ENCODE measurements at regions not wholly inside any gene's neighbourhood (a gene's known extent, or its start where the extent isn't known, plus 50 kb on each side); places are given as distances from the start of the nearest gene placed in this dataset.
"Not testable (repeated sequence)": the region's sequence is repeated elsewhere in the genome, so short reads cannot be mapped to it uniquely, and the experiment has no call there.

GRCh38 chr2:240258685-240259084 lies 118.2 kb upstream of the OTOS start:
- Histone ChIP-seq H4K20me1 (ENCODE audit: insufficient read depth) (no peaks in the 10 kb centered on the region), H2AFZ (no peak overlapping the region), H3K4me3 (no peak overlapping the region), H3K4me2 (ENCODE audit: unreplicated experiment) (no peak overlapping the region), H3K9me2 (ENCODE audit: insufficient read depth) (no peaks in the 10 kb centered on the region), H3K9ac (no peak overlapping the region), H3K79me2 (ENCODE audit: insufficient read depth) (no peaks in the 10 kb centered on the region), H3K27ac (no peak overlapping the region), H3F3A (ENCODE audit: insufficient read depth) (no peaks in the 10 kb centered on the region), H3K9me3 (ENCODE audit: low read depth) (no peaks in the 10 kb centered on the region), H3K27me3 (replicated peaks; ENCODE audit: insufficient read depth) (peaks cover 15% of the 10 kb centered on the region), H3K4me1 (ENCODE audit: insufficient read depth) (no peaks in the 10 kb centered on the region), H3K36me3 (ENCODE audit: low read depth) (no peaks in the 10 kb centered on the region)
- TF ChIP-seq EZH2phosphoT487 (IDR thresholded peaks at IDR 0.05; ENCODE audit: insufficient read depth, low read depth), result no peak
- TF ChIP-seq EZH2 (IDR thresholded peaks at IDR 0.05; ENCODE audit: insufficient read depth, poor library complexity, severe bottlenecking), result no peak
- DNase-seq, result no peak
- WGBS, 2 experiments (ENCODE audit: low coverage in 1 of 2, low lambda C conversion rate in 2 of 2, missing lambda C conversion rate in 2 of 2), result 63 to 68% methylated on average over 9 to 10 of the region's 10 CpGs
- in situ Hi-C loops (cut with MboI), result no loop called here

- no peak for TF ChIP-seq EZH2 (IDR thresholded peaks at IDR 0.05; ENCODE audit: insufficient read depth, poor library complexity, severe bottlenecking)
- no peak for TF ChIP-seq EZH2phosphoT487 (IDR thresholded peaks at IDR 0.05; ENCODE audit: insufficient read depth, low read depth)
- Histone ChIP-seq H3K4me3 (no peak overlapping the region), H3K4me1 (ENCODE audit: insufficient read depth) (no peaks in the 10 kb centered on the region), H4K20me1 (ENCODE audit: insufficient read depth) (no peaks in the 10 kb centered on the region), H2AFZ (no peak overlapping the region), H3K4me2 (ENCODE audit: unreplicated experiment) (no peak overlapping the region), H3K36me3 (ENCODE audit: low read depth) (no peaks in the 10 kb centered on the region), H3K9me2 (ENCODE audit: insufficient read depth) (no peaks in the 10 kb centered on the region), H3K27me3 (replicated peaks; ENCODE audit: insufficient read depth) (peaks cover 15% of the 10 kb centered on the region), H3K79me2 (ENCODE audit: insufficient read depth) (no peaks in the 10 kb centered on the region), H3K9me3 (ENCODE audit: low read depth) (no peaks in the 10 kb centered on the region), H3K27ac (no peak overlapping the region), H3F3A (ENCODE audit: insufficient read depth) (no peaks in the 10 kb centered on the region), H3K9ac (no peak overlapping the region)
- 52 to 56% methylated on average over 14 to 17 of the region's 17 CpGs for WGBS, 2 experiments (ENCODE audit: low coverage in 1 of 2, low lambda C conversion rate in 2 of 2, missing lambda C conversion rate in 2 of 2)
- in situ Hi-C loops (cut with MboI), result no loop called here
- no peak for DNase-seq
Observed at GRCh38 chr2:240259201-240259923, 118.9 kb upstream of the OTOS start.

GRCh38 chr2:240259924-240260529 lies 119.6 kb upstream of the OTOS start:
- Histone ChIP-seq H3K4me3 (no peak overlapping the region), H3K9me2 (ENCODE audit: insufficient read depth) (no peaks in the 10 kb centered on the region), H2AFZ (no peak overlapping the region), H3K4me1 (ENCODE audit: insufficient read depth) (no peaks in the 10 kb centered on the region), H3K9me3 (ENCODE audit: low read depth) (no peaks in the 10 kb centered on the region), H4K20me1 (ENCODE audit: insufficient read depth) (no peaks in the 10 kb centered on the region), H3K4me2 (ENCODE audit: unreplicated experiment) (no peak overlapping the region), H3K27ac (no peak overlapping the region), H3K79me2 (ENCODE audit: insufficient read depth) (no peaks in the 10 kb centered on the region), H3K9ac (no peak overlapping the region), H3K27me3 (replicated peaks; ENCODE audit: insufficient read depth) (peaks cover 20% of the 10 kb centered on the region), H3F3A (ENCODE audit: insufficient read depth) (no peaks in the 10 kb centered on the region), H3K36me3 (ENCODE audit: low read depth) (no peaks in the 10 kb centered on the region)
- TF ChIP-seq EZH2phosphoT487 (IDR thresholded peaks at IDR 0.05; ENCODE audit: insufficient read depth, low read depth), result no peak
- TF ChIP-seq EZH2 (IDR thresholded peaks at IDR 0.05; ENCODE audit: insufficient read depth, poor library complexity, severe bottlenecking), result no peak
- 60 to 62% methylated on average over 7 of the region's 7 CpGs for WGBS, 2 experiments (ENCODE audit: low coverage in 1 of 2, low lambda C conversion rate in 2 of 2, missing lambda C conversion rate in 2 of 2)
- in situ Hi-C loops (cut with MboI), result no loop called here
- DNase-seq, result no peak

DNA sequence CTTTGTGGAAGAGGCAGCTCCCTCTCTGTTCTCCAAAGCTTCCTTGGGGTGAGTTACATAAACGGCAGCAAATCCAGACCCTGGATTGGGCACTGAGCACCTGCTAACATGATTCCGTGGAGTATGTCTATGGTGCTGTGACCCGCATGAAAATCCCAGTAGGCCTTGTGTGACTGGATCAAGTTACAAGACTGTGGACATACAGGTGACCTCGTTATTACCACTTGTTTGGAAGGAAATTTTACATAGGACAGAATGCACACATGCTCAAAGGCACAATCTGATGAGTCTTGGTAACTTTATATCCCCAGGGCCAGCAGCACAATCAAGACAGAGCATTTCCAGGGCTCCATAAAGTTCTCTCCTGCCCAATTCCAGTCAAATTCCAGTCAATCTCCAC lies 120.2 kb upstream of the OTOS start:
- TF ChIP-seq EZH2 (IDR thresholded peaks at IDR 0.05; ENCODE audit: insufficient read depth, poor library complexity, severe bottlenecking) (no peak), EZH2phosphoT487 (IDR thresholded peaks at IDR 0.05; ENCODE audit: insufficient read depth, low read depth) (no peak)
- no peaks in the 10 kb centered on the region for H3K9me2 ChIP-seq (ENCODE audit: insufficient read depth)
- H3K27ac ChIP-seq, result no peak overlapping the region
- H3K4me3 ChIP-seq, result no peak overlapping the region
- no peak overlapping the region for H3K9ac ChIP-seq
- in situ Hi-C loops (cut with MboI), result no loop called here
- peaks cover 18% of the 10 kb centered on the region for H3K27me3 ChIP-seq (replicated peaks; ENCODE audit: insufficient read depth)
- no peaks in the 10 kb centered on the region for H3K36me3 ChIP-seq (ENCODE audit: low read depth)
- 47 to 48% methylated on average over 4 of the region's 4 CpGs for WGBS, 2 experiments (ENCODE audit: low coverage in 1 of 2, low lambda C conversion rate in 2 of 2, missing lambda C conversion rate in 2 of 2)
- no peaks in the 10 kb centered on the region for H3K4me1 ChIP-seq (ENCODE audit: insufficient read depth)
- no peak overlapping the region for H3K4me2 ChIP-seq (ENCODE audit: unreplicated experiment)
- H2AFZ ChIP-seq, result no peak overlapping the region
- no peak for DNase-seq
- no peaks in the 10 kb centered on the region for H3K79me2 ChIP-seq (ENCODE audit: insufficient read depth)
- no peaks in the 10 kb centered on the region for H3K9me3 ChIP-seq (ENCODE audit: low read depth)
- no peaks in the 10 kb centered on the region for H3F3A ChIP-seq (ENCODE audit: insufficient read depth)
- H4K20me1 ChIP-seq (ENCODE audit: insufficient read depth), result no peaks in the 10 kb centered on the region

- H3K27me3 ChIP-seq (replicated peaks; ENCODE audit: insufficient read depth), result peaks cover 27% of the 10 kb centered on the region
- H3K4me3 ChIP-seq; H3K79me2 ChIP-seq (ENCODE audit: insufficient read depth); H3K4me2 ChIP-seq (ENCODE audit: unreplicated experiment); H3K9me3 ChIP-seq (ENCODE audit: low read depth); H2AFZ ChIP-seq; DNase-seq; H3F3A ChIP-seq (ENCODE audit: insufficient read depth); H3K36me3 ChIP-seq (ENCODE audit: low read depth); H3K27ac ChIP-seq; H3K9ac ChIP-seq; H3K4me1 ChIP-seq (ENCODE audit: insufficient read depth); H3K9me2 ChIP-seq (ENCODE audit: insufficient read depth); H4K20me1 ChIP-seq (ENCODE audit: insufficient read depth); in situ Hi-C loops (cut with MboI): not testable (repeated sequence)
- WGBS, 2 experiments (ENCODE audit: low coverage in 1 of 2, low lambda C conversion rate in 2 of 2, missing lambda C conversion rate in 2 of 2), result 0% methylated on average over 1 of the region's 1 CpG
Observed at GRCh38 chr2:240262578-240262977, 122.1 kb upstream of the OTOS start.

Measured in GM23248 (cell line).